ENCODE measurements at regions not wholly inside any gene's neighbourhood (a gene's known extent, or its start where the extent isn't known, plus 50 kb on each side); places are given as distances from the start of the nearest gene placed in this dataset.
A peak's percentile ranks its signal among the peaks of the same experiment; 100 is the strongest.
"Not testable (repeated sequence)": the region's sequence is repeated elsewhere in the genome, so short reads cannot be mapped to it uniquely, and the experiment has no call there.

- ATAC-seq: no peak
- intact Hi-C loops (cut with DNase I, micrococcal nuclease): no loop called here
- DNase-seq: no peak
Observed at GRCh38 chr16:72612256-72612655, 435.7 kb downstream of the ZFHX3 start.

GRCh38 chr16:72609933-72610332, 438.0 kb upstream of the PMFBP1 start:
- intact Hi-C loops (cut with DNase I, micrococcal nuclease): no loop called here
- ATAC-seq: no peak

GRCh38 chr16:72609066-72609465, 437.1 kb upstream of the PMFBP1 start:
- no peak for ATAC-seq
- DNase-seq: no peak
- intact Hi-C loops (cut with DNase I, micrococcal nuclease): no loop called here

More at GRCh38 chr16:72609933-72610332, 438.0 kb upstream of the PMFBP1 start:
- DNase-seq: no peak

GRCh38 chr16:72604375-72604774, 432.4 kb upstream of the PMFBP1 start:
- intact Hi-C loops (cut with DNase I, micrococcal nuclease): no loop called here
- no peak for ATAC-seq

GRCh38 chr16:72602499-72602898, 430.5 kb upstream of the PMFBP1 start:
- intact Hi-C loops (cut with DNase I, micrococcal nuclease): no loop called here
- no peak for ATAC-seq
- DNase-seq: no peak

More at GRCh38 chr16:72604375-72604774, 432.4 kb upstream of the PMFBP1 start:
- DNase-seq: no peak

- DNase-seq: no peak
- intact Hi-C loops (cut with DNase I, micrococcal nuclease): no loop called here
- no peak for ATAC-seq
Observed at GRCh38 chr16:72598696-72599095, 426.7 kb upstream of the PMFBP1 start.

GRCh38 chr16:72597938-72598337, 426.0 kb upstream of the PMFBP1 start:
- no peak for ATAC-seq
- DNase-seq: no peak
- intact Hi-C loops (cut with DNase I, micrococcal nuclease): no loop called here

- intact Hi-C loops (cut with DNase I, micrococcal nuclease): no loop called here
- ATAC-seq: no peak
- no peak for DNase-seq
Observed at GRCh38 chr16:72596373-72596772, 424.4 kb upstream of the PMFBP1 start.

- DNase-seq: no peak
- ATAC-seq: no peak
- intact Hi-C loops (cut with DNase I, micrococcal nuclease): no loop called here
Observed at GRCh38 chr16:72590151-72590937, 418.4 kb upstream of the PMFBP1 start.

GRCh38 chr16:72588551-72588950, 416.6 kb upstream of the PMFBP1 start:
- DNase-seq (no peak), ATAC-seq (no peak)
- intact Hi-C loops (cut with DNase I, micrococcal nuclease): no loop called here

- ATAC-seq; intact Hi-C loops (cut with DNase I, micrococcal nuclease); DNase-seq: not testable (repeated sequence)
Observed at GRCh38 chr16:72578061-72578460, 406.1 kb upstream of the PMFBP1 start.

- intact Hi-C loops (cut with DNase I, micrococcal nuclease): no loop called here
Observed at GRCh38 chr16:72576189-72576588, 404.2 kb upstream of the PMFBP1 start.

GRCh38 chr16:72569677-72570076, 397.7 kb upstream of the PMFBP1 start:
- DNase-seq: no peak
- ATAC-seq: no peak
- intact Hi-C loops (cut with DNase I, micrococcal nuclease): no loop called here

More at GRCh38 chr16:72576189-72576588, 404.2 kb upstream of the PMFBP1 start:
- no peak for DNase-seq
- peak; percentile 64 for ATAC-seq

- DNase-seq: no peak
- ATAC-seq: no peak
- intact Hi-C loops (cut with DNase I, micrococcal nuclease): no loop called here
Observed at GRCh38 chr16:72568502-72568901, 396.5 kb upstream of the PMFBP1 start.

- ATAC-seq: peak; percentile 80
Observed at GRCh38 chr16:72566174-72566573, 394.2 kb upstream of the PMFBP1 start.

GRCh38 chr16:72565106-72565505, 393.2 kb upstream of the PMFBP1 start:
- intact Hi-C loops (cut with DNase I, micrococcal nuclease): no loop called here
- DNase-seq: no peak
- peak; percentile 67 for ATAC-seq

More at GRCh38 chr16:72566174-72566573, 394.2 kb upstream of the PMFBP1 start:
- intact Hi-C loops (cut with DNase I, micrococcal nuclease): no loop called here
- no peak for DNase-seq

GRCh38 chr16:72560617-72561016, 388.7 kb upstream of the PMFBP1 start:
- ATAC-seq (peak; percentile 89), DNase-seq (no peak)
- intact Hi-C loops (cut with DNase I, micrococcal nuclease): no loop called here

GRCh38 chr16:72558501-72558900, 386.5 kb upstream of the PMFBP1 start:
- intact Hi-C loops (cut with DNase I, micrococcal nuclease): no loop called here
- no peak for DNase-seq
- peak; percentile 61 for ATAC-seq

- DNase-seq (no peak), ATAC-seq (no peak)
- intact Hi-C loops (cut with DNase I, micrococcal nuclease): no loop called here
Observed at GRCh38 chr16:72554935-72555334, 383.0 kb upstream of the PMFBP1 start.

- intact Hi-C loops (cut with DNase I, micrococcal nuclease): no loop called here
- DNase-seq (no peak), ATAC-seq (no peak)
Observed at GRCh38 chr16:72552654-72553053, 380.7 kb upstream of the PMFBP1 start.

GRCh38 chr16:72551649-72552048, 379.7 kb upstream of the PMFBP1 start:
- intact Hi-C loops (cut with DNase I, micrococcal nuclease): no loop called here
- DNase-seq (no peak), ATAC-seq (no peak)
